Activated CD8-positive, alpha-beta T cell treated with anti-CD3 and anti-CD28 coated beads, Interleukin-2, amount 10 ng/mL, durations not matched to agents 7 days and 5 days (primary cell): ENCODE measurements at regions not wholly inside any gene's neighbourhood (a gene's known extent, or its start where the extent isn't known, plus 50 kb on each side); places are given as distances from the start of the nearest gene placed in this dataset.

Experiments used
- ATAC-seq: fragments of 150-1000 bp; cut with Tn5 transposase; one replicate; pipeline ENCODE4 v1.10.0; 2021; ENCODE audit warnings: moderate library complexity
- CTCF ChIA-PET: fragments of 350-600 bp; sonication (Branson Sonifier 250); formaldehyde crosslinking; loops from one replicate; lab custom pipeline; 2021; ENCODE audit warnings: antibody characterized with exemption; lab: Charles Lee
- POLR2A ChIA-PET: fragments of 350-600 bp; sonication (Branson Sonifier 250); formaldehyde crosslinking; loops from one replicate; lab custom pipeline; 2021; ENCODE audit warnings: antibody characterized with exemption; lab: Charles Lee
- DNase-seq: peaks from one replicate; pipeline ENCODE4 v3.0.0-alpha.2; 2020
- H3K27ac Mint-ChIP-seq: one replicate; pipeline ENCODE4 v1.8.0; 2021; ENCODE audit warnings: mild to moderate bottlenecking, mixed read lengths
- H3K27me3 Mint-ChIP-seq: one replicate; pipeline ENCODE4 v1.8.0; 2021; ENCODE audit warnings: low read depth, mixed read lengths
- H3K36me3 Mint-ChIP-seq: one replicate; pipeline ENCODE4 v1.8.0; 2021; ENCODE audit warnings: low read depth, mixed read lengths
- H3K4me1 Mint-ChIP-seq: one replicate; pipeline ENCODE4 v1.8.0; 2021; ENCODE audit warnings: low read depth, mixed read lengths
- H3K4me3 Mint-ChIP-seq: one replicate; pipeline ENCODE4 v1.8.0; 2021; ENCODE audit warnings: mild to moderate bottlenecking, mixed read lengths
- H3K9me3 Mint-ChIP-seq: one replicate; pipeline ENCODE4 v1.8.0; 2022; ENCODE audit warnings: mixed read lengths; ENCODE audit not compliant: insufficient read depth

DNA sequence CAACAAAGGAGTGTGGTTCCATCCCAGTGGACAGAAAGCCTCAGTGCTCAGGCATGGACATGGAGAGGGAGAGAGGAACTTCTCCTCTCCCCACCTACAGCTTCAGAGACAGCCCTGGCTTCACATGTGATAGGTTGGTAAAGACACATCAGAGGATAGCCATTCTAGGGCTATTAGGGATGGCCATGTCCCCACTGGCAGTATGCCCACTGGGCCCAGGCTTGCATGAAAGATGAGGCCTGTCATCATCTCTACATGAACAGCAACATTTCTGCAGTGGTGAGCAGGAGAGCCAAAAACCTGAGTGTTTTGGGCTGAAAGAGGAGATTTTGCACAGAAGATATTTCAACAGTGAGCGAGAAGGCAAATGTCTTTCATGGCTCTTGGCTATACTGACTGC, 517.2 kb downstream of the NR4A2 start:
- CTCF ChIA-PET, result no interaction called here
- Mint-ChIP-seq H3K36me3 (no peaks in the 10 kb centered on the region), H3K27me3 (no peaks in the 10 kb centered on the region), H3K4me1 (no peaks in the 10 kb centered on the region), H3K4me3 (no peak overlapping the region), H3K9me3 (no peaks in the 10 kb centered on the region), H3K27ac (no peak overlapping the region)
- DNase-seq, result no peak
- no peak for ATAC-seq
- POLR2A ChIA-PET, result no interaction called here

DNA sequence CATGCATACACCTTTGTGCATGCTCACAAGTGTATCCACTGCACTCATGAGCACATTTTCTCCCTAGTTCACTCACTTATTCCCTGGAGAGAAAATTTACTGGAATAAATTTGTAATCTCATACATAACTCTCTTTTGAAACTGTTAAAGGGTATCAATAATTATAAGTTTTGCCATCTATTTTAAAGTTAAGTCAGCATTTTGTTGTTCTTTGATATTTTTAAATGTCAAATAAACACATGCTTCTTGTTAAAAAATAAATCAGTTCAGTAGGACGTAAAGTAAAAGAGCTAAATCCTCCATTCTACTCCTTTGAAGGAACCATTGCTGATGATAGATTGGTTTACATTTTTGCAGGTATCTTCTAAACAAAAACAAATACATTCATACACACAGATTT, 522.1 kb downstream of the NR4A2 start:
- no peak overlapping the region for H3K4me3 Mint-ChIP-seq

DNA sequence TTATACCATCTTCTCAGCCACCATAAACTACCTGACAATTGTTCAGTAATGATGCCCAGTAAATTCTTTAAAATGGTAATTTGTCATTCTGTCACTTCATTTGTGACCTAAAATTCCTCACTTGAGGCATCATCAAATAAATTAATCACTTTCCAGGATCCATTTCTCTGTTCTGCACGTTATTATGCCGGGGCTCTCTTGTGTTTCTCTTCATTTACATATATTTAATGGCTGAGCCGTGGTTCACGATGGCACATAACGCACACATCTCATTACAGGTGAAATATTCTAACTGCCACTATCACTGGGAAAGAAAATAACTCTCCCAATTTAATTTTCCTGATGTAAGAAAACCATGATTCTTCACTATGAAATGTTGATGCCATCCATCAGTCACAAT, 529.6 kb downstream of the NR4A2 start:
- ChIA-PET CTCF (no interaction called here), POLR2A (no interaction called here)
- Mint-ChIP-seq H3K36me3 (no peaks in the 10 kb centered on the region), H3K9me3 (no peaks in the 10 kb centered on the region), H3K27me3 (no peaks in the 10 kb centered on the region), H3K27ac (no peak overlapping the region), H3K4me1 (no peaks in the 10 kb centered on the region), H3K4me3 (no peak overlapping the region)
- DNase-seq (no peak), ATAC-seq (no peak)

More for the DNA sequence above, 522.1 kb downstream of the NR4A2 start:
- Mint-ChIP-seq H3K27ac (no peak overlapping the region), H3K36me3 (no peaks in the 10 kb centered on the region), H3K9me3 (no peaks in the 10 kb centered on the region), H3K4me1 (no peaks in the 10 kb centered on the region), H3K27me3 (no peaks in the 10 kb centered on the region)
- ChIA-PET CTCF (no interaction called here), POLR2A (no interaction called here)
- ATAC-seq (no peak), DNase-seq (no peak)

DNA sequence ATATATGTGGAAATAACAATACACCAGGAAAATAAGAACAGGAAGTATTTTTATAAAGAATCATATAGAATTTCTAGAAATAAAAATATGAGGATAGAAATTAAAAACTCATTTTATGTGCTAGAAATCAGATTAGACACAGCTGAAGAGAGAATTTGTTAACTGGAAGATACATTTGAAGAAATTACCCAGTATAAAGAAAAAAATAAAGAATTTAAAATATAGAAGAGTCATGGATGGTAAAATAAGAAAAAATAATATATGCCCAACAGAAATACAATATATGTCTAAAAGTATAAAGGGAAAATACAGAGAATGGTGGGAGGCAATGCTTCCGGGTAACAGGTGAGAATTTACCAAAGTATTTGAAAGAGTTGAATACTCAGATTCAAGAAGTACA, 539.9 kb downstream of the NR4A2 start:
- Mint-ChIP-seq H3K4me3 (no peak overlapping the region), H3K36me3 (no peaks in the 10 kb centered on the region), H3K9me3 (peaks cover 7% of the 10 kb centered on the region), H3K4me1 (no peaks in the 10 kb centered on the region), H3K27me3 (no peaks in the 10 kb centered on the region), H3K27ac (no peak overlapping the region)
- DNase-seq (no peak), ATAC-seq (no peak)
- ChIA-PET POLR2A (no interaction called here), CTCF (no interaction called here)

DNA sequence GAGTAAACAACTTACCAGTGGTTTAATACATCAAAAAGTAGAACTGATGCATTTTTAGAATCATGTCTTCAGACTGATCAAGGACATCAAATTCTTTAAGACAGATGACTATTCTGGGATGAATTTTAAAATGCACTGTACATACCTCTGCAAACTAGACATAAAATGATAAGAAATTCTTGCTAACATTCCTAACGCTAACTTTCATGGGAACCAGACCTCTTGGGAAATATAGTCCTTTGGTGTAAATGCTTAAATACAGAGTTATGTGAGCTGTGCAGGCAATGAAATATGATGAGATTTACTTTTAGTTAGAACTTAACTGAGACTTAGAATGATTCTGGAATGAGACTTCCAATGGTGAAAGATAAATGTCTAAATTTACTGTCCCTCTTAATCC, 562.0 kb downstream of the NR4A2 start:
- H3K4me3 Mint-ChIP-seq, result no peak overlapping the region
- ATAC-seq (no peak), DNase-seq (no peak)
- no peaks in the 10 kb centered on the region for H3K27me3 Mint-ChIP-seq
- H3K36me3 Mint-ChIP-seq, result no peaks in the 10 kb centered on the region
- POLR2A ChIA-PET, result no interaction called here
- H3K9me3 Mint-ChIP-seq, result peaks cover 4% of the 10 kb centered on the region
- H3K27ac Mint-ChIP-seq, result no peak overlapping the region
- no peaks in the 10 kb centered on the region for H3K4me1 Mint-ChIP-seq
- CTCF ChIA-PET, result no interaction called here

DNA sequence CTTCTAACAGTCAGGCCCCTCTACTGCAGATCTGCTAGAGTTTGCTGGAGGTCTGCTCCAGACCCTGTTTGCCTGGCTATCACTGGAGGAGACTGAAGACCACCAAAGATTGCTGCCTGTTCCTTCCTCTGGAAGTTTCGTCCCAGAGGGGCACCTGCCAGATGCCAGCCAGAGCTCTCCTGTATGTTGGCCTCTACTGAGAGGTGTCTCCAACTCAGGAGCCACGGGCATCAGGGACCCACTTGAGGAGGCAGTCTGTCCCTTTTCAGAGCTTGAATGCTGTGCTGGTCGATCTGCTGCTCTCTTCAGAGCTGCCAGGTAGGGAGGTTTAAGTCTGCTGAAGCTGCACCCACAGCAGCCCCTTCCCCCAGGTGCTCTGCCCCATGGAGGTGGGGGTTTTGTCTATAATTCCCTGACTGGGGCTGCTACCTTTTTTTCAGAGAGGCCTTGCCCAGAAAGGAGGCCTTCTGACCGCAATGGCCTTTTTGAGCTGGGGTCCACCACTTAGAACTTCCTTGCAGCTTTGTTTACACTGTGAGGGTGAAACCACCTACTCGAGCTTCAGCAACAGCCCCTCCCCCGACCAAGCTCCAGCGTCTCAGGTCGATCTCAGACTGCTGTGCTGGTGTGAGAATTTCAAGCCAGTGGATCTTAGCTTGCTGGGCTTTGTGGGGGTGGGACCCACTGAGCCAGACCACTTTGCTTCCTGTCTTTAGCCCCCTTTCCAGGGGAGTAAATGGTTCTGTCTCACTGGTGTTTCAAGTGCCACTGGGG, 566.0 kb downstream of the NR4A2 start:
- Mint-ChIP-seq H3K4me1 (no peaks in the 10 kb centered on the region), H3K36me3 (no peaks in the 10 kb centered on the region), H3K9me3 (peaks cover 4% of the 10 kb centered on the region), H3K4me3 (no peak overlapping the region), H3K27ac (no peak overlapping the region), H3K27me3 (no peaks in the 10 kb centered on the region)
- no peak for ATAC-seq
- POLR2A ChIA-PET, result no interaction called here
- no peak for DNase-seq
- CTCF ChIA-PET, result no interaction called here

DNA sequence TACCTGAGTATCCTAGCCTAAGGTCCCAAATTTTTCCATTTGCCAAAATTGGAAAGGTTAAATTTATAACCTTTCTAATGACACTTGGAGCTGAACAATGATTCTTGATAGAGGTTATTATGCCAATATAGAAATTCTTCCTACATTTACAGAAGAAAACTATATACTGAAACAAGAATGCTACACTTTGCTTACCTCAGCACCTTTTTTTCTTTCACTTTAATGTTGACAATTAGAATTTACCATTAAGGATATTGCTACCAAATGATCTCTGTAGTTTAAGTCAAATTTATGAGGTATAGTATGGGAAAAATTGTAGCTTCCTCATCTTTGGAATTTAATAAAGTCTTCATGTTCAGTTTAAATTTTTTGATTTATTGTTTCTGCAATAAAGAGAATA, 577.0 kb downstream of the NR4A2 start:
- Mint-ChIP-seq H3K27ac (no peak overlapping the region), H3K4me1 (no peaks in the 10 kb centered on the region), H3K4me3 (no peak overlapping the region), H3K9me3 (no peaks in the 10 kb centered on the region), H3K27me3 (no peaks in the 10 kb centered on the region), H3K36me3 (no peaks in the 10 kb centered on the region)
- CTCF ChIA-PET, result no interaction called here
- POLR2A ChIA-PET, result no interaction called here
- ATAC-seq (no peak), DNase-seq (no peak)

DNA sequence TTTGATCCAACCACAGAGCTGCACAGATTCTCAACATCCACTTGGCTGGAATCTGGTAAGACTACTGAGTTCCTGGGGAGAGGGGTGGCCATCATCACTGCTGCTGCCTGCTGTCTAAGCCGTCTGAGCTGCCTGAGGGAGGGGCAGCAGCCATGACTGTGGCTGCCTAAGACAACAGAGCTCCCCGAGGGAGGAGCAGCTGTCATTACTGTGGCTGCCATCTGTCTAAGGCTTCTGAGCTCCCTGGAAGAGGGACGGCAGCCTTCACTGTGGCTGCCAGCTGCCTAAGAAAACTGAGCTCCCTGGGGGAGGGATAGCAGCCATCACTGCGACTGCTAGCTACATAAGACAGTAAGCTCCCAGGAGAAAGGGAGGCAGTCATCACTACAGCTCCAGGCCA, 584.4 kb downstream of the NR4A2 start:
- no peak overlapping the region for H3K4me3 Mint-ChIP-seq
- POLR2A ChIA-PET, result no interaction called here
- ATAC-seq (no peak), DNase-seq (no peak)
- CTCF ChIA-PET, result no interaction called here
- no peaks in the 10 kb centered on the region for H3K36me3 Mint-ChIP-seq
- H3K27me3 Mint-ChIP-seq, result no peaks in the 10 kb centered on the region
- no peak overlapping the region for H3K27ac Mint-ChIP-seq
- no peaks in the 10 kb centered on the region for H3K9me3 Mint-ChIP-seq
- H3K4me1 Mint-ChIP-seq, result no peaks in the 10 kb centered on the region

DNA sequence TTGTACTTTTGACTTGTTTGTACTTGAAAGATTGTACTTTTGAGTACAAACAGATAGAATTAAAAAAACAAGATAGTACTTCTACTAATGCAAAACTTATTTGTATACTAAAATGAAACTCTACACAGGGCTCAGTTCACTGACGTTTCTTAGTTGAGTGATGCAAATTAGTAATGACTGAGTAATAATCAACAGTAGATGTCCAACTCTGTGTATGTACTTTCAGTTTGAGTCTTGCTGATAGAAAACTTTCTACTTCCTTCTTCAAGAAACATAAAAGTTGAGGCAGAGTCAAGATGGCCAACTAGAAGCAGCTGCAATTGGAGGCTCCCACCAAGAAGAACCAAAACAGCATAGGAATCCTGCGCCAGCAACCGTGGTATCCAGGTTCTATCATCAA, 585.0 kb downstream of the NR4A2 start:
- DNase-seq (no peak), ATAC-seq (no peak)
- H3K9me3 Mint-ChIP-seq, result no peaks in the 10 kb centered on the region
- H3K36me3 Mint-ChIP-seq, result no peaks in the 10 kb centered on the region
- no peak overlapping the region for H3K4me3 Mint-ChIP-seq
- POLR2A ChIA-PET, result no interaction called here
- no peaks in the 10 kb centered on the region for H3K27me3 Mint-ChIP-seq
- H3K4me1 Mint-ChIP-seq, result no peaks in the 10 kb centered on the region
- no peak overlapping the region for H3K27ac Mint-ChIP-seq
- CTCF ChIA-PET, result no interaction called here

DNA sequence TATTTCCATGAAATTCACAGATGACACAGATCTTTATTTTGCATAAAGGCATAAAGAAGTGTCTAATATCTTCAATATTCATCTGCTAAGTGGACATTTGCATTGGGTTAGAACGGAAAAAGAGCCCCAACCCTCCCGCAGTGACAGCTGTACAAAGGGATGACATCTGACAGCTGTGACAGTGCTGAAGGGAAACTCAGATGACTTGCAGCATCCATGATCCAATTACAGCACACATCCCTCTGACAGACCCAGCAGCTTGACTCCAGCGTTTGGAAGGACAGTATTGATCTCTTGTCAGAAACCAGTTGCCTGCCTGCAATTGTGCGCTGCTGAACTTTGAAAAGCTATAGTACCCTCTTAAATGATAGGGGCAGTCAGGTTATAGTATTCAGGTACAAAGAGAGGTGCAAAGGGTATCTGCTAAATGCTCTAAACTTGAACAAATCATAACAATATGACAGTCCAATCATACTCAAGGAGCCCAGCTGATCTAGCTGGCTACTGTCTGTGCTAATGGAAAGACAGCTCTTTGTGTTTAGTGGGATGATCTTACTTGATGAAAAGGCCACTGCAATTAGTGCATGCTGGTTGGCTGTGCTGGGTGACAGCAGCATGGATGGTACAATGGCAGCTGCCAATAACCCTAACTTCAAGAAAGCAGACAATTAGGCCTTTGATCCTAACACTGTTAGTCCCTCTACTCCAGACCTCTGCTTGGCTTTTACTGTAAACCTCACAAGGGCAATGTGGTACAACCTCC, 599.2 kb downstream of the NR4A2 start:
- no peak for ATAC-seq
- Mint-ChIP-seq H3K9me3 (no peaks in the 10 kb centered on the region), H3K27me3 (no peaks in the 10 kb centered on the region), H3K4me3 (no peak overlapping the region), H3K27ac (no peak overlapping the region), H3K4me1 (no peaks in the 10 kb centered on the region), H3K36me3 (no peaks in the 10 kb centered on the region)
- ChIA-PET CTCF (no interaction called here), POLR2A (no interaction called here)
- DNase-seq, result no peak

DNA sequence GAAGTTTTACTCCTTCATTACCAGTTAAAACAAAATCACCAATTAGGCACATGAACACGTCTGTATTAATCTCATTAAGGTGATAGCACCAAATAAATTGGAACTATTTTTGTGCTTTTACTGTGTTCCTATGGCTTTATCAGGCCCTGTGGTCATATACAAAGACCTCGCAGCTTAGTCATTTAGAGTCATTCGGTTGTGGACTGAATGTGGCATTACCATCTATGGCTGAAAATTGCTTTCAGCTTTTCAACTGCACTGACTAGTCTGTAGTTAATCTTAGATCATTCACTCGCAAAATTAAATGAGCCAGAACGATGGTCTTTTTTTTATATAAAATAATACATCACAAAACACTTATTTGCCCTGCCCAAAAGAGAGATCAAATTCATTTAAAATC, 601.7 kb downstream of the NR4A2 start:
- Mint-ChIP-seq H3K27ac (no peak overlapping the region), H3K36me3 (no peaks in the 10 kb centered on the region), H3K27me3 (no peaks in the 10 kb centered on the region), H3K9me3 (no peaks in the 10 kb centered on the region), H3K4me3 (no peak overlapping the region), H3K4me1 (no peaks in the 10 kb centered on the region)
- ChIA-PET CTCF (no interaction called here), POLR2A (no interaction called here)
- DNase-seq, result no peak
- no peak for ATAC-seq

DNA sequence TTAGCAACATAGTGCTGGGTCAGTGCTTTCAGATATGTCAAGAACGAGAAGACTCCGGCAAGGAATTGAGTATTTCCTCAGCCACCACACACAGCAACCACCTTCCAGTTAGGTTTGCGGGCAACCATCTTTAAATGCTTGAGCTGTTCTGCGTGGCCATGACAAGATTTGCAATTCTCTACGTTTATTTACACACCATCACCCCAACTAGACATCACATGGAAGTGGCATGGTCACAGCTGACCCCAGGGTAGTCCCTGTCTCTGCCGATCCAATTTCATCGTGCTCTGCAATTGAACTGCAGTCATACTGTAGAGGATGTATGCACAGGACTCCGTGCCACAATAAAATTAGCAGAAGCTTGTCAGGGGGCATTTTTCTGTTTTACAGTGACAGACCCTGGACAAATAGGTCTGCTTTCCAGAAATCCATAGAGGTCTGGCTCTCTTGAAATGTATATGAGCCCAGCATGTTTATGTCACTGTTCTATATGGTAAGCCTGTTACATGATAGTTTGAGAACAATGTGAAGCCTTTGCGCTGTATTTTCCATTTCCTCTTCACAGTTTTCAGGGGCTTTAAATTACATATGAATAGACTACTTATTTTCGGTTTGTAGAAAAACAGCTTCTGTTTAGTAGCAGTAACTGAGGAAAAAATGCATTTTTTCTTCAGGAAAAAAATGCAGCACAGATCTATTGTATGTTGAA, 605.2 kb downstream of the NR4A2 start:
- H3K4me1 Mint-ChIP-seq, result no peaks in the 10 kb centered on the region
- no peak for ATAC-seq
- H3K27ac Mint-ChIP-seq, result no peak overlapping the region
- POLR2A ChIA-PET, result no interaction called here
- no peaks in the 10 kb centered on the region for H3K27me3 Mint-ChIP-seq
- H3K4me3 Mint-ChIP-seq, result no peak overlapping the region
- H3K9me3 Mint-ChIP-seq, result no peaks in the 10 kb centered on the region
- no peaks in the 10 kb centered on the region for H3K36me3 Mint-ChIP-seq
- CTCF ChIA-PET, result no interaction called here
- no peak for DNase-seq
